ENCODE measurements at regions not wholly inside any gene's neighbourhood (a gene's known extent, or its start where the extent isn't known, plus 50 kb on each side); places are given as distances from the start of the nearest gene placed in this dataset.

- TF ChIP-seq POLR2A (IDR thresholded peaks at IDR 0.05) (no peak), CTCF (IDR thresholded peaks at IDR 0.05) (no peak)
Observed at GRCh38 chr13:62292714-62293480, 877.2 kb upstream of the PCDH20 start.
